Neural crest cell (in vitro differentiated cells): ENCODE measurements at regions not wholly inside any gene's neighbourhood (a gene's known extent, or its start where the extent isn't known, plus 50 kb on each side); places are given as distances from the start of the nearest gene placed in this dataset.

ENCODE experiments used
- DNase-seq: peaks from one replicate; pipeline ENCODE4 v3.0.0; 2021; ENCODE audit warnings: low read depth, mixed read lengths, low spot score
- H3K27ac Mint-ChIP-seq: one replicate; pipeline ENCODE4 v1.8.0; 2021; ENCODE audit warnings: mild to moderate bottlenecking, mixed read lengths; ENCODE audit not compliant: unreplicated experiment
- H3K27me3 Mint-ChIP-seq: 2 replicates; pipeline ENCODE4 v1.8.0; 2021; ENCODE audit warnings: low read depth, mild to moderate bottlenecking, mixed read lengths
- H3K36me3 Mint-ChIP-seq: 2 replicates; pipeline ENCODE4 v1.8.0; 2021; ENCODE audit warnings: low read depth, mild to moderate bottlenecking, mixed read lengths
- H3K4me1 Mint-ChIP-seq: 2 replicates; pipeline ENCODE4 v1.8.0; 2021; ENCODE audit warnings: mixed read lengths
- H3K4me3 Mint-ChIP-seq: one replicate; pipeline ENCODE4 v1.8.0; 2021; ENCODE audit warnings: mild to moderate bottlenecking, mixed read lengths
- H3K9me3 Mint-ChIP-seq: 2 replicates; pipeline ENCODE4 v1.8.0; 2021; ENCODE audit warnings: mixed read lengths
- CTCF ChIP-seq: fragments of 200-600 bp; sonication (generic); conservative IDR thresholded peaks from 2 replicates; pipeline ENCODE4 v1.5.0; 2021; ENCODE audit warnings: antibody characterized with exemption, mild to moderate bottlenecking

GRCh38 chr14:87705439-87705896, 287.5 kb downstream of the GALC start:
- Mint-ChIP-seq H3K27me3 (peaks cover 2% of the 10 kb centered on the region), H3K27ac (peak overlapping the region; percentile 91), H3K4me3 (no peak overlapping the region), H3K9me3 (peaks cover 12% of the 10 kb centered on the region), H3K36me3 (no peaks in the 10 kb centered on the region), H3K4me1 (no peaks in the 10 kb centered on the region)
- DNase-seq: no peak
- TF ChIP-seq CTCF: no peak

GRCh38 chr14:87698481-87698880, 294.5 kb downstream of the GALC start:
- no peak overlapping the region for H3K27ac Mint-ChIP-seq
- no peaks in the 10 kb centered on the region for H3K27me3 Mint-ChIP-seq
- no peak for TF ChIP-seq CTCF
- peaks cover 25% of the 10 kb centered on the region for H3K4me1 Mint-ChIP-seq
- H3K4me3 Mint-ChIP-seq: no peak overlapping the region
- no peaks in the 10 kb centered on the region for H3K36me3 Mint-ChIP-seq
- DNase-seq: no peak
- H3K9me3 Mint-ChIP-seq: peaks cover 4% of the 10 kb centered on the region

- TF ChIP-seq CTCF: no peak
- Mint-ChIP-seq H3K4me1 (peaks cover 25% of the 10 kb centered on the region), H3K4me3 (no peak overlapping the region), H3K9me3 (no peaks in the 10 kb centered on the region), H3K36me3 (no peaks in the 10 kb centered on the region), H3K27me3 (no peaks in the 10 kb centered on the region), H3K27ac (no peak overlapping the region)
- DNase-seq: no peak
Observed at GRCh38 chr14:87696485-87696884, 296.5 kb downstream of the GALC start.

- H3K36me3 Mint-ChIP-seq: no peaks in the 10 kb centered on the region
- H3K4me1 Mint-ChIP-seq: peaks cover 62% of the 10 kb centered on the region
- TF ChIP-seq CTCF: no peak
- DNase-seq: no peak
- peaks cover 2% of the 10 kb centered on the region for H3K9me3 Mint-ChIP-seq
- H3K27ac Mint-ChIP-seq: no peak overlapping the region
- H3K4me3 Mint-ChIP-seq: no peak overlapping the region
- H3K27me3 Mint-ChIP-seq: no peaks in the 10 kb centered on the region
Observed at GRCh38 chr14:87691042-87691881, 301.7 kb downstream of the GALC start.

GRCh38 chr14:87690076-87690613, 302.8 kb downstream of the GALC start:
- no peak for TF ChIP-seq CTCF
- Mint-ChIP-seq H3K4me3 (no peak overlapping the region), H3K27me3 (no peaks in the 10 kb centered on the region), H3K9me3 (peaks cover 2% of the 10 kb centered on the region), H3K4me1 (peaks cover 55% of the 10 kb centered on the region), H3K27ac (no peak overlapping the region), H3K36me3 (no peaks in the 10 kb centered on the region)
- no peak for DNase-seq
